ENCODE measurements at regions not wholly inside any gene's neighbourhood (a gene's known extent, or its start where the extent isn't known, plus 50 kb on each side); places are given as distances from the start of the nearest gene placed in this dataset.
A peak's percentile ranks its signal among the peaks of the same experiment; 100 is the strongest.

DNA sequence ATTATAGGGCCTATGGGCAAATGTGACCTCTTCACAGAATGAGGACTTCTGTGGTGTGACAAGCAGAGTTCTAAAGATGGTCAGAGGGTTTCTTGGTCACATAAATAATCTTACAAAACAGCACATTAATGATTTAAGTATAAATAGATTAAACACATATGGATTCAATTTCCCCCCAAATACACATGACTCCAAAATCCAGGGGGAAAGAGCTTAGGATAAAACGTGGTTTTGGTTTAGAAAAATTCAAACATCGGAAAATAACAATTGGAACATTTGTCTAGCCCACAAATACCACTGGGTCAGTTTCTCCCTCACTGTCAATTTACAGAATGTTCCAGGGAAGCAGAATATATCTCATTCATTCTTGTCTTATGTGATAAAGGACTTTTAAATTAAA lies 283.1 kb downstream of the COG6 start:
- DNase-seq = peak; percentile 32

DNA sequence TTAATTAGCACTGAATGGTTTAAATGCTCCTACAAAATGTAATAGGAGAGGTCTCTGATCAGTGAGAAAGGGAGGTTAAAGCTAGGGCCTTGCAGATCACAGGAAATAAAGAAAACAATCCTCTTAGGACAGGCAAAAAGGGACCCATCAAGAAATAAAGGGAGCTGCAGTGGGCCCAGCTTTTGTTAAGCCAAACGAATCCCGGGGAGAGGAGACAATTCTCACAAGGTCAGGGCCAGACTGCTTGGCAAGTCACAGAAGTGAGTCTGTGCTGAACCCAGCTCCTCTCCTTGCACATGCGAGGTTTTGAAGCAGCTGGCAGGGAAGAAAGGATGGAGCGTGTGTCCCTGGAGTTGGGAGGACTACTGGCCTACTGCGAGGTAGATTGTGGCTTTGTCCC lies 285.8 kb downstream of the COG6 start:
- no peak for DNase-seq

DNA sequence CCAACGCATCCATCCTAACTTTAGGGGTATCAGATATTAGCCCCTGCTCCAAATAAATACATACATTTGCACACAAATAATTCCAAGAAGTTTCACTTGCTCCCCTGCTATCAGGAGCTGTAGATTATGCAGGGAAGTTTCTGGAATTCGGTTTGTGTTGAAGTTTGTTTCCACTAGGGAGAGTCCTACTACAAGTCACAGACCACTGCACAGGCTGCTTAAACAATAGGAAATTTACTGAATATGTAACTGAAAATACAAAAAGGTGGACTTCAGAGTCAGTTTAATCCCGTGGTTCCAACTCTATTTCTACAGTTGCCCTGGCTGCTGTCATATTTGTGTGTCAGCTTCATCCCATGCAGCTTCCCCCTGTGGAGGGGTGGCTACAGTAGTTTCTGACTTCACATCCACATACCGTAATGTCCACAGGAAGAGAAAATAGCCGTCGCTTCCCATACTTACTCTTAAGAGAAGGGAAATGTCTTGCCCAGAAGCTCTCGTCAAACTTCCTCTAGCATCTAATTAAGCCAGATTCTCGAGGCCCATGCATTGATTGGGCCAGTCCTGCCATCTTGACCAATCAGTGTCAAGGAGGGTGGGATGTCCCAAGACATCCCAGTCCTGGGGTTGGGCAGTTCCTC lies 286.6 kb downstream of the COG6 start:
- no peak for DNase-seq

DNA sequence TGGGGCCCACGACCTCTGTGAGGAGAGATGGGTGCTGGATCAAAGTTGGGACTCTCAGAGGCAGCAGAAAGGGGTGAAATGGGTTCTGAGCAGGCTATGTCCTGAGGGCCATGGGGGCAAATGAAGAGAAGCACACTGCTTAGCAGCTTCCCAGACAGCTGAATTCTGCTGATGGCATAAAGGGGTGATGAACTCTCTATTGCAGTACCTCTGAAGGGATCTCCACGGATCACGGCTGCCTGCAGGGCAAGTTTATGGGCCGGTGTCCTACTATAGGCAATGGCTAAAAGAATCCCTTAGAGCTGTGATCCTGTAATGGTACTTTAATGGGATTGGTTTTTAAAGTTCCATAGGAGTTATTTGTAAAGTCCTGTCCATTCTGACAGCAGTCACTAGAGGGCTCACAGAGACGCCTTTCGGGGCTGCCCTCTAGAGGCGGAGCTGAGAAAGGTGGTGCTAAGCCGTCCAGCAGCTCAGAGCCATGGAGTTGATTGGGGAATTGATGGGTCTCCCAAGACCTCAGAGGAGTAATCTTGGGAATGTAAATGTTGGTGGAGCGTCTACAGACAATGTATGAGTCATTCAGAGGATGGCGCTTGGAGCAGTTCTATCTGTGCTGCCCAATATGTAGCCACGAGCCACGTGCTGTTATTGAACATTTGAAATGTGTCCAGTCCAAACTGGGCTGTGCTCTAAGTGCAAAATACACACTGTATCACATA lies 287.3 kb downstream of the COG6 start:
- DNase-seq = no peak

DNA sequence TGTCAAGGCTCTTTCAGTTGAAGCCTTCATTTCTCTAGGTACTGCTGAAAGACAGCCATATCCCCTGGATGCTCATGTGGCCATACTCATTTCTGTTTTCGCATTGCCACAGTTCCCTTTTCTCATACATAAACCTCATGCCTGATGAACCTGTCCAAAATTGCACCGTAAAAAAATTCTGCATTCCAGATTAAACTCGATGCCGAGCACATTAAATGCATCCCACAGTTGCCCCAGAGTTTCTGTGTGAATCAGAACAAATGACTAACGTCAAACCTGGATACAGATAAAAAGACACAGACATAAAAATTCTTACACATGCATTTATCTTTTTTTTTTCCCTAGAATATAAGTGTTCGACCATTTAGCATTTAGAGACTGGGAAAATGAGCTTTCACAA lies 288.2 kb downstream of the COG6 start:
- no peak for DNase-seq

DNA sequence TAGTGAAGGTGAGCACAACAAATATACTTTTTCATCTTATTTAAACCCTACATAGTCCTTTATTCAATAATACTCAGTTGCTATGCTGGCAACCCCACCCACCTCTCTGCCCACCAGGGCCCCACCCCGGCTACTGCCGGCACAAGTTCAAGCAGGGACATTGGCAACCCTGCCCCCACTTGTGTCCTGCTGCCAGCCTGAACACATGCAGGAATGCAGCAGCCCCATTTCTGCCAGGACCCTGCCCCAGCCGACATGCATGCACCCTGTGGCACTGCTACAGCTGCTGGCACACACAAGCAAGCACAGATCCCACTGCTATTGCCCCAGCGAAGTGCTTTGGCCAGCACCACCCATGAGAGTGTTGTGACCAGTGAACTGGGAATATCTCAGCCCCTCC lies 289.8 kb downstream of the COG6 start:
- DNase-seq = no peak

DNA sequence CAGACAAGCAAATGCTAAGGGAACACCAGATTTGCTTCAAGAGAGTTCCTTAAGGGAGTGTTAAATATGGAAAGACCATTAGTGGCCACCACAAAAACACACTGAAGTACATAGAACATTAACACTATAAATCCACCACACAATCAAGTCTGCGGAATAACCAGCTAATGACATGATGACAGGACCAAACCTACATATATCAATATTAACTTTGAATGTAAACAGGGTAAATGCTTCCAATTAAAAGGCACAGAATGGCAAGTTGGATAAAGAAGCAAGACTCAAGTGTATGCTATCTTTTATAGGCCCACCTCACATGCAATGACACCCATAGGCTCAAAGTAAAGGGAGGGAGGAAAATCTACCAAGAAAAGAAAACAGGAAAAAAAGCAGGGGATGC lies 291.3 kb downstream of the COG6 start:
- DNase-seq = no peak

DNA sequence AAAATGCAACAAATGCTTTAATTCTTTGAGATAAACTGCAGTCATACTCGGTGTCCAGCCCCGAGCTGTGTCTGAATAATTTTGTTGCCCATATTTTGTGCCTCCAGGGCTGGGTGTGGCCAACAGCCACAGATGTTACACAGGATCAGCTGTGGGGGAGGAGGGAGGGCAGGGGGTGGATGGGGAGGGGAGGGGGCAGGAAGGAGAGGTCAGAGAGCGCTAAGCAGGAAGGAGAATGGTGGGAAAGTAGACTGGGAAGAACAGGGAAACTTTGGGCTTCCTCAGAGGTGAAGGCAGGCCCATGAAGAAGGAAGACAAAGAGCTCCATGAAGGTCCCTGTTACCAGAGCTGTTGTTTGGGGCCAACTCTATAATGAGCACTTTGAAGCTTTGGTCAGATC lies 295.8 kb downstream of the COG6 start:
- no peak for DNase-seq

DNA sequence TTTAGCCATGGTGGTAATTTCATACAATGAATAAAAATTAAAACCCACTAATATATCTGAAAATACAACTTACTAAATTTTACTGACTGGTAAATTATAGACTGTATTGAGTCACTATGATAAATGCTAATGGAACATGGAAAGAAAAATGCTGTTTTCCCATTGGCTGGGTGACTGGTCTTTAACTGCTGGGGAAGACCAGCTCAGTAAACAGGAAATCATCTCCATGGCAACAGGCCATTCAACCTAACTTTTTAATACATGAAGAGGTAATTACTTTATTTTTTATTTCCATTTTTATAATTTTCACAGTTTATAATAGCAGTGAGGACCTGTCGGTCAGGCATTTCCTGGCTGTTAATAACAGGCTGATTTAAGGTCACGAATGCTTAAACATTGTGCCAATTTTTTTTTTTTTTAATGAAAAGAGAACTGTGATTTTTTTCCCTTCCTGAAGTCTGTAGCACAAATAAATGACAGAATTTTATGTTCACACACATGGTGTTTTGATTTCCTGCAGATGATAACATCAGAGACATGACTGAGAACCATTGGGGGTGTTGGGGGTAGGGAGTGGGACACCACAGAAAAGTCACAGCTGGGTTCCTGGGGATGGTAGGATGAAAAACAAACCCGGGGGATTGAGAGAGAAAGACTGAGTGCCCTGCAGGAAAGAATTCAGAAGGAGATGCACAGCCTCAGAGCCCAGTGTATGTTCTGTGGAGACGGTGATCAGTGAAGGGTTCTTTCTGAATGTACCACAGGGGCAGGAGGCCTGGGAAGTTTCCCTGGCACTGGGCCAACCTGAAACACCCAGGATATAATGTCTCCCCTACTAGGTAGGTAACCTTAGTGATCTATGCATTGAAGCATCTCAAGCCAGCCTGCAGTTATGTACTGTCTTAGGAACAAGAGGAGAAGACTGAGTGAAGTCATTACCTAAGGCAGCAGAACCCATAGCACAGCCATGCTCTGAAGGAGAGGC lies 297.1 kb downstream of the COG6 start:
- DNase-seq = peak; percentile 57

DNA sequence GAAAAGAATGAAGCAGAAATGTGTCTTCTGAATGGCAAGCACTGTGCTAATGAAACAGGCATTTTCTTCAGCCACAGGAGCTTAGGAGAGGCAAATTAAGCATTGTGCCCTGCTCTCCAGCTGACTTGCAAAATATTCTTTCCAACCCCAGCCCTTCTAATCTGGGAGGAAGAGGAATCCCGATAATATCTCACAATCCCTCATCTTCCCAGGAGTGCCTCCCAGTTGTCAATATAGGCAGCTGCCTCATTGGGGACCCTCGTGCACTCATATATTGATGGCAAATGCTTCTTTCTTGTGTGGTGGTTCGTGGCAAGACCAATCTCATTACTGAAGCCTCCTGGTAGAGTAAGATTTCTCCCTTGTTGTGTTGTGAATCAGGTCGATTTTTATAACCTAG lies 299.0 kb downstream of the COG6 start:
- DNase-seq = no peak

DNA sequence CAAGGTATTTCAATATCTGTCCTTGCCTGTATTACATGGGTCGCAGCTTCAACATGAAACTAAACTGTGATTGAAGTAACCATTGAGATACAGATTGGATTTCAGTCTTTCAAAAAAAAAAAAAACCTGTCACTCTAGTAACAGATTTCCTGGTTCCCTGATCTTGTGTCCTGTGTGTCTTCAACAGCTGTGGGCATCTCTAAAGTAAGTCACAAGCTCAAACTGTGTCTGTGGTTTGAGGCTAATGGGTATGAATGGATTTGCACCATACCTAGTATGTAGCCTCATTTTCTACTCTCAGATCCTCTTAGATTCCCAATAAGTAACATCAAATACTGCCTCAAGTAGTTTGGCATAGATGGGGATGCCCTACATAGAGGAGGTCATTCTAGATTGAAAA lies 300.1 kb downstream of the COG6 start:
- DNase-seq = no peak

DNA sequence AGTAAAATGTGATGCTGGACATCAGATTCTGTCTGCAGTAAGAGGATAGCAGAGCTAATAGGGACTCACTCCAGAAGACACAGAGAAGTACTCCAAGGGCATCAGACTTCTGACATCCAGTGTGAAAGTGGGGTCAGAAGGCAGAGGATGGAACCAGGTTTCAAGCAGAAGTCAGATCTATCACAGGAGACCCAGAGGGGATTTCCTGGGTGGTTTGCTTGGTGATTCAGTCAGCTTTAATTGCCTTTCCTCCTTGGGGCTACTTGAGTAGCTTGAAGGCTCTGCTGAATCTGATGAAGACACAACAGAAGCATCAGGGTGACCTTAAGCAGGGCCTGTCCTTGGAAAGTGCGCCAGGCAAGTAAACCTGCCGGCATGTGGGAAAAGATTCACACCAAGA lies 300.6 kb downstream of the COG6 start:
- no peak for DNase-seq

DNA sequence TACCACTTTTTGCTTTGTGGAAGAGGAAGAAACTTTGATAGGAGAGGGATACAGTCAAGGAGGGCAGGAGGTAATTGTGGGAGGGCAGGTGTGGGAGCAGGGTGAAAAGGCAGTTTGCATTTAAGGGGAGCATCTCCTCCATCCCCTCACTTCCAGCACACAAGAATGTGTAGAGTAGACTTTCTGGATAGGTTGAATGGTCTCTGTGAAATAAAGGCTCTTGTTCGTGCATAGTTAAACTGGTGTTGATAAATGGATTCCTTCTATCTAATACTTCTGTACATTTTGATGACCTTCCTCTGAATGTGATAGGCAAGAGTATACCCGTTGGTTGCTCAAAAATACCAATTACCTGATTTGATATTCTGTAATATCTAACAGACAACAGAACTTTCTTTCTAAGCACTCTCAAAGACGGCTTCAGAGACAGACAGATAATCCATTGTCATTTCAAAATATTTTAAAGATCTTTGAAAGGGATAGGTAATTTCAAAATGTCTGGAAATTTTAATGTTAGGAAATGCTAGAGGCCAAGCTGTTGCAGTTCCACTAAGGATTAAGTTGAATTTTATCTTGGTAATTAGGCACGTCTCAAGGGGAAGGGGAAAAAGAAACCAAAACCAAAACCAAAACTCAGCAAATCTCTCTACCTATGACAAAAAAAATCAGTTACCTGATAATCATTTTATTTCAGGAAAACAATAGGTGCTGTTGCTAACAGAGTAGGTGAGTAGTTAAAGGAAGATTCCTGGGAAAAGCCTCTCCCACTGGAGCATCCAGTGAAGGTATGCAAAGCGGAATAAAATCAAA lies 302.6 kb downstream of the COG6 start:
- no peak for DNase-seq

DNA sequence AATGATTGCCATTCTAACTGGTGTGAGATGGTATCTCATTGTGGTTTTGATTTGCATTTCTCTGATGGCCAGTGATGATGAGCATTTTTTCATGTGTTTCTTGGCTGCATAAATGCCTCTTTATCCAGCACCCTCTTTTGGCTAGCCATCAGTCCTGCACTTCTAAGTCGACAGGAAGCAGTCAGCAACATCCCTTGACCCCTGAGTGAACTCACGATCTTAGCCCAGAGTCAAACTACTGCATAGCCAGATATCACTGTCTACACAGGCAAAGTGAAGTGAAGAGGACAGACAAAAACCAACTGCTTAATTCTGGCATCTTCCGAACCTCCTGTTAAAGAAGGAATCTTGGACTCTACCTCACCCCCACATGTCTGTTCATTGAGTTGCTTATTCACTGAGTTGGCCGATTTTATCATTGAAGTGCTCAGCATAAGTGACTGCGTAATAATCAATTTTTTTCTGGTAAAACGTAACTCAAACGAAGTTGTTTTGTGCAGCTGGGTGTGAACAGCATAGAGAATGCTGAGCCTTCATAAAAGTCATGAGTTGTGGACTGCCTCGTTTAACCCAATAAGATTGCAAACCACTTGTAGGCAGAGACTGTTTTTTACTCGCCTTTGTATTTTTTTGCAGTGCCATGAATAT lies 304.2 kb downstream of the COG6 start:
- DNase-seq = no peak

DNA sequence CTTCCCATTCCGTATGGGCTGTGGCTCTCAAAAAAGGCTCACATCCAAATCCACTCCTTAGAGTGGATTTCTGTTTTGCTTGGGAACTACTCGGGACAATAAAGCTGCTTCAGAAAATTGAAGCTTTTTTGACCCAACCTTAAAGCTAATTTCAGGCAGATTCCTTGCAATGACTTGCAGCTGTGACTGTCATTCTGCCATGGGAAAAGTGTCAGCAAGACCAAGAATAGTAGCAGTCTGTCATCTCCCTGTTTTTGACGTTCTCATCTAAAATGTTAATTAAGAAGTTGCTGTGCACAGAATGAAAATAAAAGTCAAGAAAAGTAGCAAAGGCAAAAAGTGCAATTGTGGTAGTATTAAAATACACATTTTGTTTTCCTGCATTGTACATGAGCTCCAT lies 304.7 kb downstream of the COG6 start:
- DNase-seq = peak; percentile 13

DNA sequence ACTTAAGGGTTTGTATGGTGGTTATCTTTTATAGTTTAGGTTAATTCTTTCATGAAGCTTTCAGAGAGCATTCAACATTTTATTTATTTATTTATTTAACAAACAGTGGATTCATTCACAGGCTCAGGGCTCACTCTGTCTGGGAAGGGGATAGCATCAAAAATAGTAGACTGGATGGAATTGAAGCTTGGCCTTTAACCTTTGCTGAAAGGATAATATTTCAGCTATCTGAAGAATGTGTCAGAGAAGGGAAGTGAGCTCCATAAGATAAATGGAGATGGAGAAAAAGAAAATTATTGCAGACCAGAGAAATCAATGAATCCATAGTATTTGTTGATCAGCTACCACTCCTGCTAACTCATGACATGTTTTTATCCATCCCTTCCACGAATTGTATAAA lies 305.6 kb downstream of the COG6 start:
- DNase-seq = no peak

DNA sequence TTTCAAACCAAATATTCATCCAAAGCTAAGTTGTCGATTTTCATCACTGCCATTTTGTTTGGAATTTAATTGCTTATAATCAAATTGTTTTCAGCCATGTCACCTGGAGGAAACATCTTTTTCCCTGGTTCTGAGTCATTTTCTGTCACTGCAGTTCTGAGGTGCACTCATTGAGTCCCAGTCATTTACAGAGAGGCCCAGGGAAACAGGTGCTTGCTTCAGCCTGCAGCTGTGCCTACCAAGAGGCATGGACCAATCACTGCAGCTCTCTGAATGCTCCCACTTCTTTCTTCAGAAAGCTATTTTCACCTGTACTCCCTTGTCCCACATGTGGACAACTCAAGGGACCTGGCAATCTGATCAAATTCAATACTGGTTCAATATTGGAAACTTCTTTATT lies 308.1 kb downstream of the COG6 start:
- DNase-seq = no peak

DNA sequence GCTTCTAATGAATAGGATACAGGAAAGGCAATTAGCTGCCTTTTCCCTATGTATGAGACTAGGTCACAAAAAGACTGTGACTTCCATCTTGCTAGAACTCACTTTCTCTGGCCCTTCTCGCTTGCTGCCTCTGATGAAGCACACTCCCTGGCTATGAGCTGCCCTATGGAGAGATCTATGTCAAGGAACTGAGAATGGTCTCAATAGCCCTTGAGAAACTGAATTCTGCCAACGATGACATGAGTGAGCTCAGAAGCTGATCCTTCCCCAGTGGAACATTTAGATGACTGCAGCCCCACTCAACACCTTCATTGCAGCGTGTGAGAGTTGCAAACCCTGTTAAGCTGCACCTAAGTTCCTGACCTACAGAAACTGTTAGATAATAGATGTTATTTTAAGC lies 309.8 kb downstream of the COG6 start:
- no peak for DNase-seq

DNA sequence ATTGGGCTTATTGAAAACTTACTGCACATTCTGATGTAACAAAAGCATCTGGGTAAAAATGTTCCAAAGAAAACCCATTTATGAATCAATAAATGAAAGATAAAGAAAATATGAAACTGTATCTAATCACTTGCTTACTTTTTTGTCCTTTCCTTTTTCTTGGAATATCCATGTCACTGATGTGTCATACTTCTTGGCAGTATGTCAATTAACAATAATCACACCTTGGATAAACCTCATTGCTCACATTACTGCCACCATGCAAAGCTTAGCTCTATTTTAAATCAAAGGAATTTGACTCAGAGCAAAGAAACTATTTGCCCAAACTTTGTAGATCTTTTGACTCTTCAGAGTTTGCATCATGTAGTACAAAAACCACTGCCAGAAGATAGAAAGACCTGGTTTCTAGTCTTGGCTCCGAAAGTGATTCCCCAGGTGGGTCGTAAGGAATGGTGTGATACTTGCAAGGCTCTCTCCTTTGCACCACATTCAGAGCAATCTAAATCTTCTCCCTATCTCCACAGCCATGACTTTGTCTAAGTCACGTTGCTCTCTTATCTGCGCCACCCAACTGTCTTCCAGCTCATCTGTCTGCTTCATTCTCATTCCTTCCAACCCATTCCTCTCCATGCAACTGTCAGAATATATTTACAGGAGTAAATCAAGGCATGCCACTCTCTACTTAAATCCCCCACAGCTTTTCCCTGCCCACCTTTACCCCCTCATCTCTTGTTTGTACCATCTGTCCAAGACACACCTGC lies 311.9 kb downstream of the COG6 start:
- no peak for DNase-seq

DNA sequence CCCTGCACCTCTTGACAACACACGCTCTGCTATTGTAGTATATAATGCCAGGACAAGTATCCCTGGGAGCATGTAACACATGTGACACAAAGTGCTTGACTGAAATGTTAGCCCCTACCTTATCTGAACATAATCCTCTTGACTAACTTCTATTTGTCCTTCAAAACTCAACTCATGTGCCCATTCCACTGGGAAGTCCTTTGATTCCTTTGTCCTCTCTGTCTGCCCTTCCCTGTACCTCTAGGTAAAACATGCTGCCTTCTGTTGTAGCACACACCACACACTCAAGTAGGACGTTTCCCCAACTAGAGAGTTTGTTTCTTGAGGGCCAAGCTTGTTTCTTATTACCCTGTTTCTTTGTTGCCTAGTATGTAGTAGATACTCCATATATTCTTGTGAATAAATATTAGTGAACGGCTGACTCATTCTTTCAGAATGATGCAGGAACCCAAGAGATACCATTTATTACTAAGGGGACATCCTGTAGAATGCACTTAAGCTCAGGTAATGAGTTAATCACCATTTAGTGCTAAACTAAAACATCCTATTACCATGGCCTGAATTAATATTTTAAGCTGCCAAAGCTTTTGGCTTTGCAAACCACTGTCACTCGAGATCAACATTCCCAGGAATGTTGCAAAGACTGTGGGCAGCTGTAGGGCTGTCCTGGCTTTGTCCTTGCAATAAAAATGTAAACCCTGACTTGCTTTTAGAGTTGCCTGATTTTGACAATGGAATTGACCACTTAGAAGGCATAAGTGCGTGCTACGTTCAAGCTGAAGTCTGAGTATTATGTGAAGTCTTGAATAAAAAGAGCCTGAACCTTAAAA lies 313.4 kb downstream of the COG6 start:
- DNase-seq = no peak
